ENCODE measurements at regions not wholly inside any gene's neighbourhood (a gene's known extent, or its start where the extent isn't known, plus 50 kb on each side); places are given as distances from the start of the nearest gene placed in this dataset.

DNA sequence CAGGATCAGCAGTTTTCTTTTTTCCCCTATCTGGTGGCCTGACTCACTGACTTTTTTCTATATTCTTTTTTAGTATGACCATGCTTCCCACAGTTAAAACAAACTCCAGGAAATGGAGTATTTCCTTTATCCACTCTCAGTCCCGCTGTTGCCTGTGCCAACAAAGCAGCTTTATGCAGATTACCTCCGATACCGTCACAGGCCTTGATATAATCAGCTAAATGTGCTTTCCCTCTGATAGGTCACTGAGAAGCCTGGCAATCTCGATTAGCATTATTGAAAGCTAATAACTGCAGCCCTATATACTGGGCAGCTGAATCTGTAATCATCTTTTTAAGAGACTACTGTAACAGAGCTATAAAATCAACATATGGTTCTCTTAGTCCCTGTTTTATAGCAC, 243.6 kb downstream of the KIF21A start:
- H3K36me3 ChIP-seq (ENCODE audit: control insufficient read depth in 1 of 2, insufficient read depth in 2 of 2, low read depth in 1 of 2, low read length in 2 of 2), result no peaks in the 10 kb centered on the region
- H3K14ac ChIP-seq (ENCODE audit: low read length in 2 of 2), result no peak overlapping the region
- no peak overlapping the region for H3K27ac ChIP-seq (ENCODE audit: low read length, poor library complexity, severe bottlenecking)
- no peak overlapping the region for H2BK5ac ChIP-seq (ENCODE audit: low read depth, low read length, poor library complexity, severe bottlenecking)
- H3K18ac ChIP-seq (ENCODE audit: low read depth in 1 of 2, low read length in 2 of 2), result no peak overlapping the region
- no peak overlapping the region for H3K4me3 ChIP-seq (ENCODE audit: insufficient read depth in 1 of 2, low read depth in 1 of 2, low read length in 2 of 2)
- no peak overlapping the region for H3K4me2 ChIP-seq (ENCODE audit: low read length, poor library complexity, severe bottlenecking)
- H3K9me3 ChIP-seq (ENCODE audit: control insufficient read depth, low read length), result peaks cover 20% of the 10 kb centered on the region
- H3K9ac ChIP-seq (ENCODE audit: low read length), result no peak overlapping the region
- WGBS, result 23% methylated on average over 3 of the region's 4 CpGs
- no peaks in the 10 kb centered on the region for H3K4me1 ChIP-seq (ENCODE audit: control insufficient read depth, insufficient read depth, low read depth, low read length)
- H3K23ac ChIP-seq (ENCODE audit: low read length in 2 of 2), result no peak overlapping the region
- no peak overlapping the region for H4K8ac ChIP-seq (ENCODE audit: low read length)
- H2BK15ac ChIP-seq (ENCODE audit: low read depth, poor library complexity, severe bottlenecking), result no peak overlapping the region
- no peak overlapping the region for H3K4ac ChIP-seq (ENCODE audit: low read depth in 1 of 2, low read length in 2 of 2)
- H3K27me3 ChIP-seq (ENCODE audit: control insufficient read depth in 1 of 2, insufficient read depth in 1 of 2, low read length in 2 of 2), result no peaks in the 10 kb centered on the region
- H3K79me1 ChIP-seq (replicated peaks; ENCODE audit: low read length, poor library complexity, severe bottlenecking), result no peaks in the 10 kb centered on the region
- no peak overlapping the region for H2BK12ac ChIP-seq (ENCODE audit: low read length in 2 of 2)
- no peak overlapping the region for H2BK120ac ChIP-seq (ENCODE audit: low read depth, low read length)
- peak; percentile 49 for DNase-seq
- no peak overlapping the region for H2AFZ ChIP-seq (ENCODE audit: low read depth, low read length)
- H2AK5ac ChIP-seq (ENCODE audit: low read length, severe bottlenecking), result no peak overlapping the region
- no peak overlapping the region for H4K91ac ChIP-seq (ENCODE audit: low read length)

DNA sequence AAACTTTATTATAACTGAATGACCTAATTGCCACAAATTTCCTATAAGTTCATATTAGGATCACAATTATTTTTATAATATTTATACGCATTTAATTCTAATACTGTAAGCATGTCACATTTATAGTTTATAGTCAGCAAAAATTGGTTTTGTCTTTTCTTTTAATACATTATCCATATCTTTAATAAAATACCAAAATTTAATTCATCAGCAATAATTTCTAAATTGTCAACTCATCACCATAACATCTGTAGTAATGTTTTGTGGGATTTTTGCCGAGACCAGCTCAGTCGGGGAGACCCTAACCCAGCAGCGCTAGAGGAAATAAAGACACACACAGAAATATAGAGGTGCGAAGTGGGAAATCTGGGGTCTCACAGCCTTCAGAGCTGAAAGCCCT, 254.2 kb downstream of the KIF21A start:
- Histone ChIP-seq H2AK5ac (ENCODE audit: low read length, severe bottlenecking) (no peak overlapping the region), H3K4me1 (ENCODE audit: control insufficient read depth, insufficient read depth, low read depth, low read length) (no peaks in the 10 kb centered on the region)
- 97% methylated on average over 4 of the region's 5 CpGs for WGBS

DNA sequence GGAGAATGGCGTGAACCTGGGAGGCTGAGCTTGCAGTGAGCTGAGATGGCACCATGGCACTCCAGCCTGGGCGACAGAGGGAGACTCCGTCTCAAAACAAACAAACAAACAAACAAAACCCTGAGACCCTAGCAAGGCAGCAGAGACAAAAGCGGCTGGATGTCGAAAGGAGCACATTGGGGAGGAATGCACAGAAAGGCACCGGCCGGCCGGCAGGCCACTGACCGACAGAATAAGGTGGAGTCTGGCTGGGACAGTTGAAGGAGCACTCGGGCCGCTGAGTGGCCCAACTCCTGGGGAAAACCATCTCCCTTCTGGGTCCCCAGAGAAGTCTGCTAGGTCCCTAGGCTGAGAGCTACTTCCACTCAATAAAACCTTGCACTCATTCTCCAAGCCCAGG, 256.2 kb downstream of the KIF21A start:
- Histone ChIP-seq H3K4me2 (ENCODE audit: low read length, poor library complexity, severe bottlenecking) (no peak overlapping the region), H3K27me3 (ENCODE audit: control insufficient read depth in 1 of 2, insufficient read depth in 1 of 2, low read length in 2 of 2) (no peaks in the 10 kb centered on the region), H3K23ac (ENCODE audit: low read length in 2 of 2) (no peak overlapping the region), H2BK15ac (ENCODE audit: low read depth, poor library complexity, severe bottlenecking) (no peak overlapping the region), H3K14ac (ENCODE audit: low read length in 2 of 2) (no peak overlapping the region), H3K79me1 (replicated peaks; ENCODE audit: low read length, poor library complexity, severe bottlenecking) (no peaks in the 10 kb centered on the region), H3K36me3 (ENCODE audit: control insufficient read depth in 1 of 2, insufficient read depth in 2 of 2, low read depth in 1 of 2, low read length in 2 of 2) (no peaks in the 10 kb centered on the region), H3K18ac (ENCODE audit: low read depth in 1 of 2, low read length in 2 of 2) (no peak overlapping the region), H2BK12ac (ENCODE audit: low read length in 2 of 2) (no peak overlapping the region), H4K8ac (ENCODE audit: low read length) (no peak overlapping the region), H3K27ac (ENCODE audit: low read length, poor library complexity, severe bottlenecking) (no peak overlapping the region), H3K4me1 (ENCODE audit: control insufficient read depth, insufficient read depth, low read depth, low read length) (no peaks in the 10 kb centered on the region), H2AFZ (ENCODE audit: low read depth, low read length) (no peak overlapping the region), H4K91ac (ENCODE audit: low read length) (no peak overlapping the region), H3K4me3 (ENCODE audit: insufficient read depth in 1 of 2, low read depth in 1 of 2, low read length in 2 of 2) (no peak overlapping the region), H2AK5ac (ENCODE audit: low read length, severe bottlenecking) (no peak overlapping the region), H3K4ac (ENCODE audit: low read depth in 1 of 2, low read length in 2 of 2) (no peak overlapping the region), H2BK120ac (ENCODE audit: low read depth, low read length) (no peak overlapping the region), H2BK5ac (ENCODE audit: low read depth, low read length, poor library complexity, severe bottlenecking) (no peak overlapping the region), H3K9ac (ENCODE audit: low read length) (no peak overlapping the region), H3K9me3 (ENCODE audit: control insufficient read depth, low read length) (no peaks in the 10 kb centered on the region)
- 100% methylated on average over 9 of the region's 11 CpGs for WGBS
- DNase-seq, result no peak

More for the DNA sequence above, 254.2 kb downstream of the KIF21A start:
- Histone ChIP-seq H3K4me2 (ENCODE audit: low read length, poor library complexity, severe bottlenecking) (no peak overlapping the region), H3K14ac (ENCODE audit: low read length in 2 of 2) (no peak overlapping the region), H2AFZ (ENCODE audit: low read depth, low read length) (no peak overlapping the region), H3K18ac (ENCODE audit: low read depth in 1 of 2, low read length in 2 of 2) (no peak overlapping the region), H2BK12ac (ENCODE audit: low read length in 2 of 2) (no peak overlapping the region), H3K36me3 (ENCODE audit: control insufficient read depth in 1 of 2, insufficient read depth in 2 of 2, low read depth in 1 of 2, low read length in 2 of 2) (no peaks in the 10 kb centered on the region), H2BK5ac (ENCODE audit: low read depth, low read length, poor library complexity, severe bottlenecking) (no peak overlapping the region), H3K4ac (ENCODE audit: low read depth in 1 of 2, low read length in 2 of 2) (no peak overlapping the region), H3K9ac (ENCODE audit: low read length) (no peak overlapping the region), H3K27me3 (ENCODE audit: control insufficient read depth in 1 of 2, insufficient read depth in 1 of 2, low read length in 2 of 2) (no peaks in the 10 kb centered on the region), H3K4me3 (ENCODE audit: insufficient read depth in 1 of 2, low read depth in 1 of 2, low read length in 2 of 2) (no peak overlapping the region), H4K8ac (ENCODE audit: low read length) (no peak overlapping the region), H3K23ac (ENCODE audit: low read length in 2 of 2) (no peak overlapping the region), H3K9me3 (ENCODE audit: control insufficient read depth, low read length) (no peaks in the 10 kb centered on the region), H3K79me1 (replicated peaks; ENCODE audit: low read length, poor library complexity, severe bottlenecking) (no peaks in the 10 kb centered on the region), H3K27ac (ENCODE audit: low read length, poor library complexity, severe bottlenecking) (no peak overlapping the region), H4K91ac (ENCODE audit: low read length) (no peak overlapping the region), H2BK15ac (ENCODE audit: low read depth, poor library complexity, severe bottlenecking) (no peak overlapping the region), H2BK120ac (ENCODE audit: low read depth, low read length) (no peak overlapping the region)
- DNase-seq, result no peak

- no peak overlapping the region for H3K4me2 ChIP-seq (ENCODE audit: low read length, poor library complexity, severe bottlenecking)
- no peak overlapping the region for H3K4ac ChIP-seq (ENCODE audit: low read depth in 1 of 2, low read length in 2 of 2)
- H3K23ac ChIP-seq (ENCODE audit: low read length in 2 of 2), result no peak overlapping the region
- no peak overlapping the region for H3K14ac ChIP-seq (ENCODE audit: low read length in 2 of 2)
- no peaks in the 10 kb centered on the region for H3K79me1 ChIP-seq (replicated peaks; ENCODE audit: low read length, poor library complexity, severe bottlenecking)
- H3K36me3 ChIP-seq (ENCODE audit: control insufficient read depth in 1 of 2, insufficient read depth in 2 of 2, low read depth in 1 of 2, low read length in 2 of 2), result no peaks in the 10 kb centered on the region
- H3K4me1 ChIP-seq (ENCODE audit: control insufficient read depth, insufficient read depth, low read depth, low read length), result no peaks in the 10 kb centered on the region
- H3K9me3 ChIP-seq (ENCODE audit: control insufficient read depth, low read length), result no peaks in the 10 kb centered on the region
- no peak overlapping the region for H4K8ac ChIP-seq (ENCODE audit: low read length)
- H2BK12ac ChIP-seq (ENCODE audit: low read length in 2 of 2), result no peak overlapping the region
- no peak overlapping the region for H2BK15ac ChIP-seq (ENCODE audit: low read depth, poor library complexity, severe bottlenecking)
- H3K27ac ChIP-seq (ENCODE audit: low read length, poor library complexity, severe bottlenecking), result no peak overlapping the region
- no peak overlapping the region for H3K4me3 ChIP-seq (ENCODE audit: insufficient read depth in 1 of 2, low read depth in 1 of 2, low read length in 2 of 2)
- no peak overlapping the region for H4K91ac ChIP-seq (ENCODE audit: low read length)
- no CpG with 5 or more reads among the region's 1 CpG for WGBS
- H3K9ac ChIP-seq (ENCODE audit: low read length), result no peak overlapping the region
- H2AK5ac ChIP-seq (ENCODE audit: low read length, severe bottlenecking), result no peak overlapping the region
- H3K27me3 ChIP-seq (ENCODE audit: control insufficient read depth in 1 of 2, insufficient read depth in 1 of 2, low read length in 2 of 2), result no peaks in the 10 kb centered on the region
- no peak for DNase-seq
- no peak overlapping the region for H2BK120ac ChIP-seq (ENCODE audit: low read depth, low read length)
- no peak overlapping the region for H3K18ac ChIP-seq (ENCODE audit: low read depth in 1 of 2, low read length in 2 of 2)
- H2AFZ ChIP-seq (ENCODE audit: low read depth, low read length), result no peak overlapping the region
- no peak overlapping the region for H2BK5ac ChIP-seq (ENCODE audit: low read depth, low read length, poor library complexity, severe bottlenecking)
Observed at GRCh38 chr12:39178837-39179236, 264.1 kb downstream of the KIF21A start.
